GM12892 (cell line): ENCODE measurements at regions not wholly inside any gene's neighbourhood (a gene's known extent, or its start where the extent isn't known, plus 50 kb on each side); places are given as distances from the start of the nearest gene placed in this dataset.

Experiments
- DNase-seq: peaks from one replicate; pipeline ENCODE4 v3.0.0; 2011; ENCODE audit not compliant: insufficient read length
- FAIRE-seq: peaks from 2 replicates; lab custom pipeline; 2011; peaks lifted over from hg19 to GRCh38; lab: Jason Lieb, UNC
- POLR2A ChIP-seq: IDR thresholded peaks from 2 replicates; pipeline ENCODE4 v1.6.1; 2011; ENCODE audit warnings: low read depth, low read length, control low read depth
- POLR2AphosphoS5 ChIP-seq: IDR thresholded peaks from 2 replicates; pipeline ENCODE4 v1.6.1; 2011; ENCODE audit warnings: low read depth, low read length, control low read depth
- TAF1 ChIP-seq: IDR thresholded peaks from 2 replicates; pipeline ENCODE4 v1.6.1; 2011; ENCODE audit warnings: low read depth, mild to moderate bottlenecking, control low read depth, low read length, borderline replicate concordance

DNA sequence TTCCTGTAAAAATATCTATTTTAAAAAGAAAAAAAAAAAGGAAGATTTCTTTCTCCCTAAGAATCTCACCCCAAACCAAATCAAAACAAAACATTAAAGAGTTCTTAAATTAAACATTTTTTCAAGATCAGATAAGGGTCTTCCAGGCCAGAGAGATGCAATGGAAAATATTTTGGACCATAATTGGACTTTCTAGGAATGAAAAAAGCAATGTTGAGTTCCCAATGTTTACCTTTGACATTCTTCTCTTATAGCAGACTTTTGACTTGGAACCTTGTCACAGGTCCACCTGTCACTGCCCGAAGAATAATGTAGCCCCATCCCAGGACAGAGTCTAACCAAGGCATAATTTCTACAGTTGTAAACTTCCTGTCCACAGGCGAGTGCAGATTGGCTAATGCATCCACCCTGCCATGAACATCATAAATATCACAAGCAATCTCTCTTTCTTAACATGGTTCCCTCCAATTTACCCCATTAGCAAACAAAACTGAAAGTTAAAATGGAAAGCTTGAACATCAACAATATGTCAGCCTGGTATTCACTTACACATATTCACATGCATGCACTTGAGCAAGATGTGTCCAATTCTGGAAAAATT lies 121.7 kb upstream of the ZNF366 start:
- FAIRE-seq (no peak), DNase-seq (no peak)
- no peak for TF ChIP-seq POLR2AphosphoS5
- no peak for TF ChIP-seq POLR2A
- no peak for TF ChIP-seq TAF1

DNA sequence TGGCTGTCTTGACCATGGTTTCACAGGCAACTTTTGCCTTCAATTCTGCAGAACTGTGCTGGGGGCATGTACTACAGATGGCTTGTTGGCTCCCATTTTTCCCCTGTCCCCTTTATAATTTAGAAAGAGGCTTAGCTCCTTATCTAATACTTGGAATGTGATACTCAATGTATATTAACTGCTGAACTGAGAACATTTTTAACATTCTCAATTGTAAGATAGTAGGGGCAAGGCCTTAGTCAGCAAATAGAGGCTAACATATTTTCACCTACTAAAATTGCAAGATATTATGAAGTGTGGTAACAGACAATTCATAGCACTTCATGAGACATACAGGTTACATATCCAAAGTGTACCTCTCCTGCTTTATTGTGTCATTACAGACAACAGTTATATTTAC lies 118.1 kb upstream of the ZNF366 start:
- DNase-seq = no peak
- FAIRE-seq = no peak
- no peak for TF ChIP-seq POLR2A
- TF ChIP-seq TAF1 = no peak
- no peak for TF ChIP-seq POLR2AphosphoS5

DNA sequence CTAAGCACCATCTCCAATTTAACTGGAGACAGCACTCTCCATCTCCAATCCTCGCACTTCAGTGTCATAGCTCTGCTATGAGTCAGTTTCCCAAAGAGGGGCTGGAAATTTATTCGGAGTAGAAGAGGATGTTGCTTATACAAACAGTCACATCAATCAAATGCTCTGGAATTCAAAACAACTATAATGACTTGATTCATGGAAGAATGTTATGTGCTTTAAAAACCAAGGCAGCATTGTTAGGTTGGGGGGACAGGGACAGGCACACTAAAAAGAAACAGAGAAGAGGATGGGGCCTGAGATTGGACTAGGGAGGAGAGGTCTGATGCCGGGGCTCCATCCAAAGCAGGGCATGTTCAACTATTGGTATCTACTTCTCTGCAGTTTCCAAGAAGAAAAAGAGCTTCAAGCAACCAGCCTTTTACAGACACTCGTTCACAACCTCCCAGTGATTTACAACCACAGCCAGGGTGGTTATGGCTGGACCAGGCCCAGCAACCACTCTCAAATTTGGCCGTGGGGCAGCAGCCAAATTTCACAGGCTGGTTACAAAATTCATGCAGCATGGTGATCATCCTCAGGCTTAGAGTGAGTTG lies 117.5 kb upstream of the ZNF366 start:
- FAIRE-seq (no peak), DNase-seq (no peak)
- no peak for TF ChIP-seq TAF1
- TF ChIP-seq POLR2A = no peak
- no peak for TF ChIP-seq POLR2AphosphoS5

DNA sequence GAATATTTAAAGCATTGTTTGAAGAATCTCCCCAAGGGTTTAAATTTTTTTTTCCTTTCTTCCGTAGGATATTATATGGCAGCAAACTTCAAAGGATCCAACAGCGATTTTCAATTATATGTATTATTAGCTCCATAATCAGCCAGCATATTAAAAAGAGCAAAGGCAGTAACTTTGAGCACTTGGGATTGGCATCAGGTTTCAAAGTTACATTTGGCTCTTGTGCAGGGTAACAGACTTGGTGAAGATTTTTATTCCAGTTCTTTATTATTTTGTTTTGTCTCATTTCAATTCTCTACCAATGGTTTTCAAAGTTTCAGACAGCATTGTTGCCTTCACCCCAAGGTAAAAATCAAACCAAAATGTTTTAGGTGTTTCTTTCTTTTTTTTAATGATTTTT lies 116.7 kb upstream of the ZNF366 start:
- FAIRE-seq (no peak), DNase-seq (no peak)
- TF ChIP-seq TAF1 = no peak
- TF ChIP-seq POLR2AphosphoS5 = no peak
- TF ChIP-seq POLR2A = no peak

DNA sequence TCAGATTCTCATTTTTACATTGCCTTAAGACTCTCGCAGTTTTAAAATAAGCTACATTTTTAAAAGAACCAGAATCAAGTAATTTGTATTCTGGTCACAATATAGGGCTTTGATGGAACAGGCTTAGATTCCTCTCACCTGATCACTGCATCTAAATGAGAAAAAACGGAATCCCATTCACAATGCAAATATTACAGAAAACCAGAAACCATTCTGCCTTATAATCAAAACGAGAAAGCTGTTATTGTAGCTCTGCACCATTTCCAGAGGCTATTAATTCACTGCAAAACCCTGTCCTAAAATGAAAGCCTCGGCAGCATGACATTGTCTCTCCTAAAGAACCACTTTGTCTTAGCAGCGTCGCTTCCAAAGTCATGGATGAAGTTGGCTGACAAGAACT lies 116.1 kb upstream of the ZNF366 start:
- FAIRE-seq (no peak), DNase-seq (no peak)
- TF ChIP-seq TAF1 (no peak), POLR2AphosphoS5 (no peak), POLR2A (no peak)

DNA sequence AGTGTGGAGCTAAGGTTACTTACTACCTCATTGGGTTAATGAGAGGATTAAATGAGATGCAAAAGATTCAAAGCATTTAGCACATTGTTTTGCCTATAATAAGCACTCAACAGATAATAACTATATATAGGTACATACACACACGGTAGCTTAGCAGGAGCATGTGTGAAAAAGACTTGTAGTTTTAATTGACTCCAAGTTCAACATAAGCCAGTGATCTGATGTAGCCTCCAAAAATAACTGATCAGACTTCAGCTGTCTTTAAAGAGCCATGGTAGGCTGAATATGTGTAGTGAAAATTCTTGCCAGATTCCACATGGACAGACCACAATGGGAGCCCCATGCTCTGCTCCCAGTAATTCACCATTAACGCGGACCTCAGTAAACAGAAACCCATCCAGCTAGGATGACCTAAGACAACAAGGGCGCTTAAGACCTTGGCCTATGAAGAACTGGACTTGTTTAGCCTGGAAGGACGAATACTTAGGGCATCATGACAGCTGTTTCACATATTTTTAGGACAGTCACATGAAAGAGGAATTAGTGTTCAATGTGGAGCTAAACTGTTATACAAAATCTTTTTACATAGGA lies 115.1 kb upstream of the ZNF366 start:
- no peak for TF ChIP-seq TAF1
- no peak for TF ChIP-seq POLR2A
- TF ChIP-seq POLR2AphosphoS5 = no peak
- FAIRE-seq = no peak
- DNase-seq = no peak

DNA sequence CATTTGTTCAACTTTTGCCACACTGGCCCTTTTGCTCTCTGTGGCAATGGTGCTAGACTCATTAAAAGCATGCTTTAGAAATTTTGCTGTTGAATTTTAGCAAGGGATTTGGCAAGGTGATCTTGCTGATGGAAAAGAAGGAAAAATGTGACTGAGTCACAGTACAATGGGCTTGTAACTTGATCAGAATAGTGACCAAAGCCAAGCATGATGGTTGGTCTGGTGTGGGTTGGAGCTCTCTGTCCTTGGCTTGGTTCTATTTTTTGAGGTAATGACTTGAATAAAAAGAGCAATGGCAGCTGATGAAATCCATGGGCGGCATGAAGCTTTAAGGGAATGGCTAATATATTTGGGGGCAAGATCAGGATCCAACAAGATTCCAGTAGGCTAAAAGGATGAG lies 114.4 kb upstream of the ZNF366 start:
- DNase-seq = no peak
- no peak for FAIRE-seq
- TF ChIP-seq POLR2A = no peak
- TF ChIP-seq TAF1 = no peak
- TF ChIP-seq POLR2AphosphoS5 = no peak

DNA sequence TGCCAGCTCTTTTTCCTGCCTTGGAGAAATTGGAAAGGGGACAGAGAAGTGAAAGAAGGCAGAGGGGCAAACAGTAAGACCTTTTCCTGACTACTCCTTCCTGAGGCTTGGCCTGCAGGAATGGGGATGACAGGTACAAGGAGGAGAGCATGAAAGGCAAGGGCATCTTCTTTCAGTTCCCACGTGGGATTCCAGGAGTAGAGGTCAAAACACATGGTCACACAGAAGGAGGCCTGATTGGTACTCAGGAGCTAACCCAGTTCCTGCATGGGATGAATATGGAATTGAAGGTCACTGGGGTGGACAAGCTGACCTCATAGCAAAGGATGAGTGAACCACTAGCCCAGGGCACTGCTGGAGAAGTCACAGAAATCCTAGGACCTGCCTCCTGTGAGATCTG lies 112.5 kb upstream of the ZNF366 start:
- TF ChIP-seq POLR2AphosphoS5 (no peak), TAF1 (no peak), POLR2A (no peak)
- FAIRE-seq (no peak), DNase-seq (no peak)

DNA sequence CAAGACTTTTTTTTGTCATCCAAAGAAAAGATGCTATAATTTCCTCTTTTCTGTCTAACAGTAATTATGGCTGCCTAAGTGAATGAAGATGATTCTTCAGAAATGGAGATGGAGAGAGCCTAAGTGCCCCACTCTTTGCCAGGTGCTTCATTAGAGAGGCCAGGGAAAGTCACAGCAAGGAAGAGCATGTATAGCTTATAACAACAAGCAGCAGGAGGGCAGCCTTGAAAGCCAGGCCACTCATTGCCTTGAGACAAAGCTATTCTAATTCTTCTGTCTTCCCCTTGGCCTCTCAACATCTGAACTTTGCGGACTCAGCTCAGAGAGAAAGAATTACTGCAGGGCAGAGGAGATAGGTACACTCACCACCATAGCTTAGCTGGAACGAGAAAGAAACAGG lies 112.0 kb upstream of the ZNF366 start:
- FAIRE-seq (no peak), DNase-seq (no peak)
- TF ChIP-seq POLR2A (no peak), TAF1 (no peak), POLR2AphosphoS5 (no peak)

DNA sequence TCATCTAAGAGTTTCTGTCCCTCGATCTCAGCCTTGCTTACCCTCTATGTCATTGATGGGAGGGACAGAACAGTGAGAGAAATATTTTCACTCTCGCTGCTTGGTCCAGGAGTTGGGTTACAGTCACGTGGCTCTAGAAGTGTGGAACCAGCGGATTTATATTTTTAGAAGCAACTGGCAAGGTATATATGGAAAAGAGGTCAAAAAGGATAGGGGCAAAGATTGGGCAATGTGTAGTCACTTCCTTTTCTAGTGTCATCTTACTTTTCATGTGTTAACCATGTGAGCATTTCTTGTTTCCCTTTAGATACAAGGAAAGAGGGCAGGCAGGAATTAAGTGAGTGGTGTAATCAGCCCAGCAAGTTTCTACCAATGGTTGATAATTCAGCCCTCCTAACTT lies 111.5 kb upstream of the ZNF366 start:
- no peak for FAIRE-seq
- no peak for TF ChIP-seq POLR2AphosphoS5
- TF ChIP-seq POLR2A = no peak
- no peak for TF ChIP-seq TAF1
- DNase-seq = no peak

DNA sequence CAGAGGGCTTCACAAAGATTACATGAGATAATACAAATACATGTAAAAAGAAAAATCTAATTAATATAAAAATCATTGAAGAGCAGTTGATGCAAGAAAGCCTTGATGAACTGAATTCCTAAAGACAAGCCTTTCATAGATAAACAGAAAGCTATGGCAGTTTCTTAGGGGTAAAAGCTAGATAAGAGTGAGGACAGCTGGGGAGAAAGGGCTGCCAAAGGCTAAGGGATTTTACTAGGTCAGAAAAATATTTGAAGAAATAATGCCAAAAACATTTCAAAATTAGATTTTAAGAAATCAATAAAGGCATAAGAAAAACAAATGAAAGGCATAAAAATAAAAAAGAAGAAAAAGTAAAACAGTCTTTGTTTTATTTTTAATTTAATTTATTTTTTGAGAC lies 107.9 kb upstream of the ZNF366 start:
- DNase-seq (no peak), FAIRE-seq (no peak)
- TF ChIP-seq TAF1 = no peak
- no peak for TF ChIP-seq POLR2A
- TF ChIP-seq POLR2AphosphoS5 = no peak

DNA sequence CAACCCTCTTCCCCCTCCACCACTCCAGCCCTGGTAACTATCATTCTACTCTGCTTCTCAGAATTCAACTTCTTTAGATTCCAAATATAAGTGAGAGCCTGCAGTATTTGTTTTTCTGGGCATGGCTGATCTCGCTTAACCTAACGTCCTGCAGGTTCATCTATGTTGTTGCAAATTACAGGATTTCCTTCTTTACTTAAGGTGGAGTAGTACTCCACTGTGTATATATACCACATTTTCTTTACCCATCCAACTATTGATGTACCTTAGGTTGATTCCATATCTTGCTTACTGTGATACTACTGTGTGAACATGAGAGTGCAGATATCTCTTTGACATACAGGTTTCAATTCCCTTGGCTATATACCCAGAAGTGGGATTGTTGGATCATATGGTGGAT lies 106.3 kb upstream of the ZNF366 start:
- TF ChIP-seq POLR2AphosphoS5 (no peak), POLR2A (no peak), TAF1 (no peak)
- DNase-seq (no peak), FAIRE-seq (no peak)
